Left lung (tissue), 4 donors: ENCODE measurements at regions not wholly inside any gene's neighbourhood (a gene's known extent, or its start where the extent isn't known, plus 50 kb on each side); places are given as distances from the start of the nearest gene placed in this dataset.
"Not testable (repeated sequence)": the region's sequence is repeated elsewhere in the genome, so short reads cannot be mapped to it uniquely, and the experiment has no call there.

Source experiments
- ATAC-seq: fragments of 200-7000 bp; cut with Tn5 transposase; one replicate; pipeline ENCODE4 v1.9.1; 2020; ENCODE audit warnings: moderate library complexity
- DNase-seq, 4 donors: peaks; one replicate each; pipeline ENCODE4 v3.0.0-alpha.2; 2013 to 2020
- H3K27ac ChIP-seq, 2 donors: fragments of 200-600 bp; sonication (generic) in 1 of 2; one replicate each; pipeline versions ENCODE4 v1.5.0 to v1.8.0; 2020 to 2021
- H3K27me3 ChIP-seq, 2 donors: fragments of 200-600 bp; sonication (generic) in 1 of 2; one replicate each; pipeline versions ENCODE4 v1.5.0 to v1.8.0; 2020 to 2021
- H3K36me3 ChIP-seq, 2 donors: fragments of 200-600 bp; sonication (generic) in 1 of 2; one replicate each; pipeline versions ENCODE4 v1.5.0 to v1.8.0; 2020 to 2021
- H3K4me1 ChIP-seq, 2 donors: fragments of 200-600 bp; one replicate each; pipeline ENCODE4 v1.8.0; 2021
- H3K4me3 ChIP-seq, 2 donors: fragments of 200-600 bp; sonication (generic) in 1 of 2; one replicate each; pipeline versions ENCODE4 v1.5.0 to v1.8.0; 2020 to 2021; ENCODE audit warnings: mild to moderate bottlenecking in 1 of 2
- H3K9me3 ChIP-seq, 2 donors: fragments of 200-600 bp; sonication (generic) in 1 of 2; one replicate each; pipeline versions ENCODE4 v1.5.0 to v1.8.0; 2020 to 2021
- CTCF ChIP-seq, 2 donors: fragments of 200-600 bp; sonication (generic) in 1 of 2; IDR thresholded peaks; one replicate each; pipeline versions ENCODE4 v1.5.0 to v1.8.0; 2021; ENCODE audit warnings: antibody characterized with exemption in 2 of 2
- intact Hi-C, 2 donors: fragments of 100-400 bp; cut with DNase I; formaldehyde crosslinking; loops; one replicate each; pipeline versions ENCODE4 v1.11.2 to v1.14.2; 2022
- donor health status: DM: no; HTN: yes; CAD: no.
- donor health status: DM: no; HTN: no; CAD: no.

GRCh38 chr16:59543641-59544040 is 809.5 kb upstream of the GOT2 start:
- H3K4me1 ChIP-seq = no peaks in the 10 kb centered on the region
- ATAC-seq (no peak), DNase-seq (no peak)
- TF ChIP-seq CTCF (IDR thresholded peaks at IDR 0.05) = no peak
- no peaks in the 10 kb centered on the region for H3K36me3 ChIP-seq
- H3K4me3 ChIP-seq = no peak overlapping the region
- intact Hi-C loops = no loop called here
- H3K9me3 ChIP-seq = no peaks in the 10 kb centered on the region
- H3K27me3 ChIP-seq = no peaks in the 10 kb centered on the region
- no peak overlapping the region for H3K27ac ChIP-seq

- intact Hi-C loops = no loop called here
Measured at GRCh38 chr16:59540621-59541020, 806.5 kb upstream of the GOT2 start.

DNA sequence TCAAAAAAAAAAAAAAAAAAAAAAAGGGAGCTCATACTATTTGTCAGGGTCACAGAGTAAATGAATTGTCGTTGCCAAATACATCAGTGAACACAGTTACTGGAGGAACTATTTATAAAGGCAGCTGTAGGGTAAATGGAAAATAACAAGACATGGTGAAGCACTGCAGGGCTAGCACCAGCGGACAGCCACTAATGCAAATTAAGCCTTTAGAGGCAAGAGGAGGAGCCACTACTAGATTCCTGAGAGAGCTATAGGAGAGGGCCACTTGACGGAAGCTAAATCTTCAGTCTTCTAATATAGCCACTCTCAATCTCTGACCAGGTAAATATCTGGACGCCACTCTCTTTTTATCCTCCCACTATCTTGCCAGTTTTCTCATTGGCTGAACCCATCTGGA is 801.2 kb upstream of the GOT2 start:
- no peaks in the 10 kb centered on the region for H3K9me3 ChIP-seq
- no peak for DNase-seq
- no peak overlapping the region for H3K4me3 ChIP-seq
- ATAC-seq = no peak
- H3K4me1 ChIP-seq = no peaks in the 10 kb centered on the region
- no peak for TF ChIP-seq CTCF (IDR thresholded peaks at IDR 0.05)
- intact Hi-C loops = no loop called here
- H3K27me3 ChIP-seq = no peaks in the 10 kb centered on the region
- no peaks in the 10 kb centered on the region for H3K36me3 ChIP-seq
- H3K27ac ChIP-seq = no peak overlapping the region

More at GRCh38 chr16:59540621-59541020, 806.5 kb upstream of the GOT2 start:
- no peak for TF ChIP-seq CTCF (IDR thresholded peaks at IDR 0.05)
- no peaks in the 10 kb centered on the region for H3K4me1 ChIP-seq
- DNase-seq (no peak), ATAC-seq (no peak)
- no peak overlapping the region for H3K27ac ChIP-seq
- no peak overlapping the region for H3K4me3 ChIP-seq
- H3K9me3 ChIP-seq = no peaks in the 10 kb centered on the region
- H3K27me3 ChIP-seq = no peaks in the 10 kb centered on the region
- no peaks in the 10 kb centered on the region for H3K36me3 ChIP-seq

GRCh38 chr16:59527206-59527997 is 793.3 kb upstream of the GOT2 start:
- no peaks in the 10 kb centered on the region for H3K27me3 ChIP-seq
- DNase-seq (peak in 1 of 4 donors; percentile 10), ATAC-seq (peak; percentile 79)
- no peaks in the 10 kb centered on the region for H3K36me3 ChIP-seq
- intact Hi-C loops = no loop called here
- H3K9me3 ChIP-seq = no peaks in the 10 kb centered on the region
- H3K4me3 ChIP-seq = no peak overlapping the region
- H3K4me1 ChIP-seq = no peaks in the 10 kb centered on the region
- no peak overlapping the region for H3K27ac ChIP-seq
- no peak for TF ChIP-seq CTCF (IDR thresholded peaks at IDR 0.05)

- H3K27ac ChIP-seq = no peak overlapping the region
- ATAC-seq (no peak), DNase-seq (no peak)
- peaks cover 0 to 1% of the 10 kb centered on the region in 2 donors for H3K9me3 ChIP-seq
- H3K27me3 ChIP-seq = no peaks in the 10 kb centered on the region
- TF ChIP-seq CTCF (IDR thresholded peaks at IDR 0.05) = no peak
- H3K4me3 ChIP-seq = no peak overlapping the region
- no peaks in the 10 kb centered on the region for H3K36me3 ChIP-seq
- intact Hi-C loops = no loop called here
- H3K4me1 ChIP-seq = no peaks in the 10 kb centered on the region
Measured at GRCh38 chr16:59522826-59523225, 788.7 kb upstream of the GOT2 start.

- H3K4me1 ChIP-seq, H3K27me3 ChIP-seq, H3K27ac ChIP-seq, H3K4me3 ChIP-seq, DNase-seq, ATAC-seq, H3K9me3 ChIP-seq, H3K36me3 ChIP-seq, intact Hi-C loops: not testable (repeated sequence)
Measured at GRCh38 chr16:59518721-59519120, 784.6 kb upstream of the GOT2 start.
